ENCODE measurements at regions not wholly inside any gene's neighbourhood (a gene's known extent, or its start where the extent isn't known, plus 50 kb on each side); places are given as distances from the start of the nearest gene placed in this dataset.

- H3K9me2 ChIP-seq (ENCODE audit: insufficient read depth) = no peaks in the 10 kb centered on the region
- no peaks in the 10 kb centered on the region for H4K20me1 ChIP-seq (ENCODE audit: insufficient read depth)
- DNase-seq = peak; percentile 31
- peak overlapping the region; percentile 20 for H2AFZ ChIP-seq
- H3K4me3 ChIP-seq = no peak overlapping the region
- H3K27ac ChIP-seq = no peak overlapping the region
- 55 to 56% methylated on average over 7 of the region's 7 CpGs for WGBS, 2 experiments (ENCODE audit: low coverage in 1 of 2, low lambda C conversion rate in 2 of 2, missing lambda C conversion rate in 2 of 2)
- no peaks in the 10 kb centered on the region for H3K4me1 ChIP-seq (ENCODE audit: insufficient read depth)
- peaks cover under 1% of the 10 kb centered on the region; the same call in 1 of the 2 replicates for H3K27me3 ChIP-seq (replicated peaks; ENCODE audit: insufficient read depth)
- no peak overlapping the region for H3K4me2 ChIP-seq (ENCODE audit: unreplicated experiment)
- no peaks in the 10 kb centered on the region for H3K9me3 ChIP-seq (ENCODE audit: low read depth)
- no peaks in the 10 kb centered on the region for H3K79me2 ChIP-seq (ENCODE audit: insufficient read depth)
- no peaks in the 10 kb centered on the region; the same call in 1 of the 2 replicates for H3F3A ChIP-seq (ENCODE audit: insufficient read depth)
- no peaks in the 10 kb centered on the region for H3K36me3 ChIP-seq (ENCODE audit: low read depth)
- in situ Hi-C loops (cut with MboI) = loop anchor here (10.0 kb wide), 1 partner anchor 407 kb away; no protein-coding TSS in a partner anchor
- TF ChIP-seq EZH2phosphoT487 (IDR thresholded peaks at IDR 0.05; ENCODE audit: insufficient read depth, low read depth) (no peak), EZH2 (IDR thresholded peaks at IDR 0.05; ENCODE audit: insufficient read depth, poor library complexity, severe bottlenecking) (no peak)
- no peak overlapping the region for H3K9ac ChIP-seq
Observed at GRCh38 chr21:38121888-38122720, 134.7 kb upstream of the KCNJ15 start.

GRCh38 chr21:38123626-38124025 is 133.2 kb upstream of the KCNJ15 start:
- Histone ChIP-seq H3K4me3 (no peak overlapping the region), H3K27me3 (replicated peaks; ENCODE audit: insufficient read depth) (no peaks in the 10 kb centered on the region; the same call in 1 of the 2 replicates), H4K20me1 (ENCODE audit: insufficient read depth) (no peaks in the 10 kb centered on the region), H3K36me3 (ENCODE audit: low read depth) (no peaks in the 10 kb centered on the region), H3K9me3 (ENCODE audit: low read depth) (no peaks in the 10 kb centered on the region), H3K79me2 (ENCODE audit: insufficient read depth) (no peaks in the 10 kb centered on the region), H3K9ac (no peak overlapping the region), H3K27ac (no peak overlapping the region), H3K9me2 (ENCODE audit: insufficient read depth) (no peaks in the 10 kb centered on the region), H3F3A (ENCODE audit: insufficient read depth) (no peaks in the 10 kb centered on the region; the same call in 1 of the 2 replicates), H3K4me1 (ENCODE audit: insufficient read depth) (no peaks in the 10 kb centered on the region), H2AFZ (no peak overlapping the region), H3K4me2 (ENCODE audit: unreplicated experiment) (no peak overlapping the region)
- DNase-seq = no peak
- TF ChIP-seq EZH2 (IDR thresholded peaks at IDR 0.05; ENCODE audit: insufficient read depth, poor library complexity, severe bottlenecking) = no peak
- TF ChIP-seq EZH2phosphoT487 (IDR thresholded peaks at IDR 0.05; ENCODE audit: insufficient read depth, low read depth) = no peak
- in situ Hi-C loops (cut with MboI) = loop anchor here (10.0 kb wide), 1 partner anchor 409 kb away; no protein-coding TSS in a partner anchor
- 77 to 96% methylated on average over 5 of the region's 5 CpGs for WGBS, 2 experiments (ENCODE audit: low coverage in 1 of 2, low lambda C conversion rate in 2 of 2, missing lambda C conversion rate in 2 of 2)

GRCh38 chr21:38126666-38127303 is 130.0 kb upstream of the KCNJ15 start:
- Histone ChIP-seq H4K20me1 (ENCODE audit: insufficient read depth) (no peaks in the 10 kb centered on the region), H3K79me2 (ENCODE audit: insufficient read depth) (no peaks in the 10 kb centered on the region), H3K9me3 (ENCODE audit: low read depth) (no peaks in the 10 kb centered on the region), H3K9ac (no peak overlapping the region), H3K36me3 (ENCODE audit: low read depth) (no peaks in the 10 kb centered on the region), H3K9me2 (ENCODE audit: insufficient read depth) (no peaks in the 10 kb centered on the region), H3K4me1 (ENCODE audit: insufficient read depth) (no peaks in the 10 kb centered on the region), H3F3A (ENCODE audit: insufficient read depth) (no peaks in the 10 kb centered on the region; the same call in 1 of the 2 replicates), H3K4me3 (no peak overlapping the region), H3K27me3 (replicated peaks; ENCODE audit: insufficient read depth) (no peaks in the 10 kb centered on the region; the same call in 1 of the 2 replicates), H3K27ac (no peak overlapping the region), H3K4me2 (ENCODE audit: unreplicated experiment) (no peak overlapping the region), H2AFZ (no peak overlapping the region)
- WGBS, 2 experiments (ENCODE audit: low coverage in 1 of 2, low lambda C conversion rate in 2 of 2, missing lambda C conversion rate in 2 of 2) = 31 to 32% methylated on average over 8 of the region's 8 CpGs
- peak; percentile 67 for DNase-seq
- in situ Hi-C loops (cut with MboI) = loop anchor here (10.0 kb wide), 1 partner anchor 412 kb away; no protein-coding TSS in a partner anchor
- TF ChIP-seq EZH2 (IDR thresholded peaks at IDR 0.05; ENCODE audit: insufficient read depth, poor library complexity, severe bottlenecking) (no peak), EZH2phosphoT487 (IDR thresholded peaks at IDR 0.05; ENCODE audit: insufficient read depth, low read depth) (no peak)

- H3K4me3 ChIP-seq = no peak overlapping the region
- H3K27ac ChIP-seq = no peak overlapping the region
- in situ Hi-C loops (cut with MboI) = loop anchor here (10.0 kb wide), 1 partner anchor 415 kb away; no protein-coding TSS in a partner anchor
- WGBS, 2 experiments (ENCODE audit: low coverage in 1 of 2, low lambda C conversion rate in 2 of 2, missing lambda C conversion rate in 2 of 2) = 85 to 86% methylated on average over 1 of the region's 1 CpG
- H3K79me2 ChIP-seq (ENCODE audit: insufficient read depth) = no peaks in the 10 kb centered on the region
- no peaks in the 10 kb centered on the region for H3K36me3 ChIP-seq (ENCODE audit: low read depth)
- no peaks in the 10 kb centered on the region for H3K9me3 ChIP-seq (ENCODE audit: low read depth)
- no peaks in the 10 kb centered on the region; the same call in none of the 2 replicates for H3K27me3 ChIP-seq (replicated peaks; ENCODE audit: insufficient read depth)
- no peaks in the 10 kb centered on the region for H3K4me1 ChIP-seq (ENCODE audit: insufficient read depth)
- H3K4me2 ChIP-seq (ENCODE audit: unreplicated experiment) = no peak overlapping the region
- no peak for DNase-seq
- no peak overlapping the region for H3K9ac ChIP-seq
- no peaks in the 10 kb centered on the region for H3F3A ChIP-seq (ENCODE audit: insufficient read depth)
- H2AFZ ChIP-seq = no peak overlapping the region
- no peaks in the 10 kb centered on the region for H4K20me1 ChIP-seq (ENCODE audit: insufficient read depth)
- TF ChIP-seq EZH2phosphoT487 (IDR thresholded peaks at IDR 0.05; ENCODE audit: insufficient read depth, low read depth) (no peak), EZH2 (IDR thresholded peaks at IDR 0.05; ENCODE audit: insufficient read depth, poor library complexity, severe bottlenecking) (no peak)
- no peaks in the 10 kb centered on the region for H3K9me2 ChIP-seq (ENCODE audit: insufficient read depth)
Observed at GRCh38 chr21:38129711-38130110, 127.1 kb upstream of the KCNJ15 start.
